ENCODE measurements at regions not wholly inside any gene's neighbourhood (a gene's known extent, or its start where the extent isn't known, plus 50 kb on each side); places are given as distances from the start of the nearest gene placed in this dataset.
A peak's percentile ranks its signal among the peaks of the same experiment; 100 is the strongest.

- peak overlapping the region; percentile 90 for H3K27ac Mint-ChIP-seq (ENCODE audit: low read depth, unreplicated experiment)
Observed at GRCh38 chr22:27420195-27420816, 381.2 kb downstream of the MN1 start.

GRCh38 chr22:27420817-27421361 lies 380.7 kb downstream of the MN1 start:
- intact Hi-C loops (cut with micrococcal nuclease) = loop anchor here (2.0 to 5.0 kb wide), 2 partner anchors 36 to 56 kb away; no protein-coding TSS in a partner anchor
- Mint-ChIP-seq H3K36me3 (ENCODE audit: insufficient read depth, unreplicated experiment) (peaks cover 18% of the 10 kb centered on the region), H3K9me3 (ENCODE audit: unreplicated experiment) (no peaks in the 10 kb centered on the region), H3K4me3 (ENCODE audit: unreplicated experiment) (peak overlapping the region; percentile 65), H3K27me3 (ENCODE audit: insufficient read depth, unreplicated experiment) (no peaks in the 10 kb centered on the region), H3K4me1 (ENCODE audit: insufficient read depth, unreplicated experiment) (peaks cover 46% of the 10 kb centered on the region), H3K27ac (ENCODE audit: low read depth, unreplicated experiment) (peak overlapping the region; percentile 90)
- CTCF ChIA-PET = interaction anchor here (0.6 to 6.9 kb wide), 5 partner anchors 16 to 665 kb away, joined by 3 to 48 read pairs (median 5); no protein-coding TSS in a partner anchor
- no TSS peak for BruUV-seq (replicated peaks)
- no peak for TF ChIP-seq CTCF (IDR thresholded peaks at IDR 0.05; ENCODE audit: unreplicated experiment)
- DNase-seq (ENCODE audit: unreplicated experiment) = peak; percentile 96
- POLR2A ChIA-PET = interaction anchor here (0.6 to 4.4 kb wide), 11 partner anchors 9 to 328 kb away, joined by 3 to 63 read pairs (median 4); no protein-coding TSS in a partner anchor

More at GRCh38 chr22:27420195-27420816, 381.2 kb downstream of the MN1 start:
- H3K9me3 Mint-ChIP-seq (ENCODE audit: unreplicated experiment) = no peaks in the 10 kb centered on the region
- ChIA-PET POLR2A (interaction anchor here (0.6 to 4.4 kb wide), 10 partner anchors 10 to 328 kb away, joined by 3 to 63 read pairs (median 4); no protein-coding TSS in a partner anchor), CTCF (interaction anchor here (0.5 to 6.9 kb wide), 6 partner anchors 10 to 243 kb away, joined by 3 to 48 read pairs (median 6); no protein-coding TSS in a partner anchor)
- peak overlapping the region; percentile 65 for H3K4me3 Mint-ChIP-seq (ENCODE audit: unreplicated experiment)
- DNase-seq (ENCODE audit: unreplicated experiment) = no peak
- H3K4me1 Mint-ChIP-seq (ENCODE audit: insufficient read depth, unreplicated experiment) = peaks cover 48% of the 10 kb centered on the region
- peaks cover 18% of the 10 kb centered on the region for H3K36me3 Mint-ChIP-seq (ENCODE audit: insufficient read depth, unreplicated experiment)
- no peak for TF ChIP-seq CTCF (IDR thresholded peaks at IDR 0.05; ENCODE audit: unreplicated experiment)
- intact Hi-C loops (cut with micrococcal nuclease) = loop anchor here (2.0 to 5.0 kb wide), 2 partner anchors 36 to 57 kb away; no protein-coding TSS in a partner anchor
- BruUV-seq (replicated peaks) = no TSS peak
- H3K27me3 Mint-ChIP-seq (ENCODE audit: insufficient read depth, unreplicated experiment) = no peaks in the 10 kb centered on the region

GRCh38 chr22:27422442-27422841 lies 379.1 kb downstream of the MN1 start:
- H3K27ac Mint-ChIP-seq (ENCODE audit: low read depth, unreplicated experiment) = peak overlapping the region; percentile 90
- POLR2A ChIA-PET = interaction anchor here (0.6 to 4.4 kb wide), 2 partner anchors 52 to 175 kb away, joined by 3 to 63 read pairs; no protein-coding TSS in a partner anchor
- CTCF ChIA-PET = interaction anchor here (0.7 to 6.9 kb wide), 3 partner anchors 10 to 574 kb away, joined by 3 to 48 read pairs (median 4); no protein-coding TSS in a partner anchor
- H3K9me3 Mint-ChIP-seq (ENCODE audit: unreplicated experiment) = peaks cover 3% of the 10 kb centered on the region
- peaks cover 18% of the 10 kb centered on the region for H3K36me3 Mint-ChIP-seq (ENCODE audit: insufficient read depth, unreplicated experiment)
- H3K27me3 Mint-ChIP-seq (ENCODE audit: insufficient read depth, unreplicated experiment) = no peaks in the 10 kb centered on the region
- peaks cover 33% of the 10 kb centered on the region for H3K4me1 Mint-ChIP-seq (ENCODE audit: insufficient read depth, unreplicated experiment)
- BruUV-seq (replicated peaks) = no TSS peak
- TF ChIP-seq CTCF (IDR thresholded peaks at IDR 0.05; ENCODE audit: unreplicated experiment) = no peak
- intact Hi-C loops (cut with micrococcal nuclease) = loop anchor here (5.0 kb wide), 1 partner anchor 55 kb away; no protein-coding TSS in a partner anchor
- H3K4me3 Mint-ChIP-seq (ENCODE audit: unreplicated experiment) = no peak overlapping the region
- DNase-seq (ENCODE audit: unreplicated experiment) = peak; percentile 32

- peaks cover 11% of the 10 kb centered on the region for H3K36me3 Mint-ChIP-seq (ENCODE audit: insufficient read depth, unreplicated experiment)
- peaks cover 33% of the 10 kb centered on the region for H3K4me1 Mint-ChIP-seq (ENCODE audit: insufficient read depth, unreplicated experiment)
- intact Hi-C loops (cut with micrococcal nuclease) = loop anchor here (5.0 kb wide), 1 partner anchor 53 kb away; no protein-coding TSS in a partner anchor
- H3K27ac Mint-ChIP-seq (ENCODE audit: low read depth, unreplicated experiment) = no peak overlapping the region
- ChIA-PET CTCF (no interaction called here), POLR2A (interaction anchor here (1.0 kb wide), 1 partner anchor 49 kb away, joined by 3 read pairs; no protein-coding TSS in a partner anchor)
- no TSS peak for BruUV-seq (replicated peaks)
- no peak overlapping the region for H3K4me3 Mint-ChIP-seq (ENCODE audit: unreplicated experiment)
- no peak for TF ChIP-seq CTCF (IDR thresholded peaks at IDR 0.05; ENCODE audit: unreplicated experiment)
- no peaks in the 10 kb centered on the region for H3K27me3 Mint-ChIP-seq (ENCODE audit: insufficient read depth, unreplicated experiment)
- DNase-seq (ENCODE audit: unreplicated experiment) = no peak
- H3K9me3 Mint-ChIP-seq (ENCODE audit: unreplicated experiment) = peaks cover 16% of the 10 kb centered on the region
Observed at GRCh38 chr22:27424319-27424718, 377.2 kb downstream of the MN1 start.
